GM12892 (cell line): ENCODE measurements at regions not wholly inside any gene's neighbourhood (a gene's known extent, or its start where the extent isn't known, plus 50 kb on each side); places are given as distances from the start of the nearest gene placed in this dataset.

Source experiments
- POLR2A ChIP-seq: IDR thresholded peaks from 2 replicates; pipeline ENCODE4 v1.6.1; 2011; ENCODE audit warnings: low read depth, low read length, control low read depth
- POLR2AphosphoS5 ChIP-seq: IDR thresholded peaks from 2 replicates; pipeline ENCODE4 v1.6.1; 2011; ENCODE audit warnings: low read depth, low read length, control low read depth
- TAF1 ChIP-seq: IDR thresholded peaks from 2 replicates; pipeline ENCODE4 v1.6.1; 2011; ENCODE audit warnings: low read depth, mild to moderate bottlenecking, control low read depth, low read length, borderline replicate concordance

GRCh38 chr3:132787616-132788300, 65.5 kb upstream of the NPHP3 start:
- no peak for TF ChIP-seq POLR2A
- TF ChIP-seq TAF1 = no peak
- TF ChIP-seq POLR2AphosphoS5 = no peak
